ENCODE measurements at regions not wholly inside any gene's neighbourhood (a gene's known extent, or its start where the extent isn't known, plus 50 kb on each side); places are given as distances from the start of the nearest gene placed in this dataset.

GRCh38 chr7:9955138-9955537 is 1018.5 kb upstream of the PHF14 start:
- TF ChIP-seq CTCF (IDR thresholded peaks at IDR 0.05) (no peak), POLR2A (IDR thresholded peaks at IDR 0.05) (no peak)

Measured in testis (tissue), 2 donors.